ENCODE measurements at regions not wholly inside any gene's neighbourhood (a gene's known extent, or its start where the extent isn't known, plus 50 kb on each side); places are given as distances from the start of the nearest gene placed in this dataset.

- ChIA-PET POLR2A (interaction anchor here (0.7 to 2.2 kb wide), 5 partner anchors 8 to 190 kb away, joined by 3 to 11 read pairs (median 6); partner anchors contain the start of gene TAB2), CTCF (interaction anchor here (1.3 to 5.7 kb wide), 5 partner anchors 10 to 243 kb away, joined by 3 to 30 read pairs (median 4); no protein-coding TSS in a partner anchor)
- Histone ChIP-seq H3K4me1 (ENCODE audit: control extremely low read depth in 1 of 4, control insufficient read depth in 4 of 4, insufficient read depth in 4 of 4, low read length in 3 of 4) (peaks cover 12 to 55% (median 31%) of the 10 kb centered on the region in 4 experiments), H3K27me3 (replicated peaks in 2 of 5; ENCODE audit: control insufficient read depth in 4 of 5, insufficient read depth in 5 of 5, low read length in 4 of 5) (no peaks in the 10 kb centered on the region), H3K27ac (ENCODE audit: insufficient read depth in 1 of 2, low read depth in 1 of 2, low read length in 2 of 2, poor library complexity in 1 of 2, severe bottlenecking in 2 of 2) (peak overlapping the region in 1 of 2 experiments; percentile 65), H3K4me3 (ENCODE audit: control insufficient read depth in 1 of 7, extremely low read depth in 1 of 7, insufficient read depth in 4 of 7, low read depth in 2 of 7, low read length in 6 of 7) (peak overlapping the region in 1 of 7 experiments; percentile 1), H3K9me3 (ENCODE audit: control extremely low read depth in 1 of 5, control insufficient read depth in 4 of 5, insufficient read depth in 2 of 5, low read depth in 1 of 5, low read length in 4 of 5) (peaks cover 0 to 2% (median 0%) of the 10 kb centered on the region in 5 experiments), H3K36me3 (ENCODE audit: control insufficient read depth in 4 of 4, insufficient read depth in 4 of 4, low read length in 3 of 4) (no peaks in the 10 kb centered on the region)
- WGBS (ENCODE audit: insufficient coverage), result 83% methylated on average over 1 of the region's 1 CpG
- peak in 1 of 3 donors; percentile 37 for DNase-seq
These were observed 190.3 kb upstream of the TAB2 start for GRCh38 chr6:149127212-149127611.

DNA sequence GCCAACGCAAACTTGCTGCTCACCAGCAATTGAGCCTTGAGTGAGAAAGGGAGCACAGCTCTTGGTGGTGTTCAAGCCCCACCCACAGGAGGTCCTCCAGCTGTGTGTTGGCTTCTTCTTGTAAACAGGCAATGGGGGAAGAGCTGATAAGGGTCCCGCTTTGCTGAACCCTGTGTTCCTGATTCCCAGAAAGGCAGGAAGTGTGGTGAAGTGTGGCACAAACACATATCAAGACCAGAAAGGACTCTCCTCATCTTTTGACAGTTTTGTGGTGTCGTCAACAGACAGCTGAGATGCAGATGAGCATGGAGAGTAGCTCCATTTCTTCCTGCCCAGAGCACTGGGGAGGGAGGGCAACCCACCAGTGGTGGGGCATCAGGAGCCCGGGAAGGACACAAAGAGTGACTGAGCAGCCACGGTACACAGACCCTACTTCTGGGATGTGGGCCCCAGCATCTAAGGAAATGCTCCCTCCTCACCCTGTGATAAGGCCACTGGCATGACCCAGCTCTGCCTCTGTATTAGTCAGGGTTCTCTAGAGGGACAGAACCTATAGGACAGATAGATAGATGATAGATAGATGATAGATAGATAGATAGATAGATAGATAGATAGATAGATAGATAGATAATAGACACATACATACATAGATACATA, 188.9 kb upstream of the TAB2 start:
- Histone ChIP-seq H3K36me3 (ENCODE audit: control insufficient read depth in 4 of 4, insufficient read depth in 4 of 4, low read length in 3 of 4) (no peaks in the 10 kb centered on the region), H3K27ac (ENCODE audit: insufficient read depth in 1 of 2, low read depth in 1 of 2, low read length in 2 of 2, poor library complexity in 1 of 2, severe bottlenecking in 2 of 2) (peak overlapping the region; percentile 34 to 65), H3K9me3 (ENCODE audit: control extremely low read depth in 1 of 5, control insufficient read depth in 4 of 5, insufficient read depth in 2 of 5, low read depth in 1 of 5, low read length in 4 of 5) (peaks cover 0 to 2% (median 0%) of the 10 kb centered on the region in 5 experiments), H3K4me1 (ENCODE audit: control extremely low read depth in 1 of 4, control insufficient read depth in 4 of 4, insufficient read depth in 4 of 4, low read length in 3 of 4) (peaks cover 15 to 70% (median 38%) of the 10 kb centered on the region in 4 experiments), H3K4me3 (ENCODE audit: control insufficient read depth in 1 of 7, extremely low read depth in 1 of 7, insufficient read depth in 4 of 7, low read depth in 2 of 7, low read length in 6 of 7) (peak overlapping the region in 3 of 7 experiments; percentile 8 to 42 (median 10)), H3K27me3 (replicated peaks in 2 of 5; ENCODE audit: control insufficient read depth in 4 of 5, insufficient read depth in 5 of 5, low read length in 4 of 5) (no peaks in the 10 kb centered on the region)
- ChIA-PET CTCF (interaction anchor here (0.6 to 5.7 kb wide), 8 partner anchors 10 to 418 kb away, joined by 3 to 30 read pairs (median 3); no protein-coding TSS in a partner anchor), POLR2A (interaction anchor here (1.1 to 2.2 kb wide), 7 partner anchors 9 to 188 kb away, joined by 3 to 11 read pairs (median 6); partner anchors contain the start of gene TAB2)
- peak; percentile 73 to 91 (median 84) for DNase-seq
- WGBS (ENCODE audit: insufficient coverage), result 0% methylated on average over 4 of the region's 5 CpGs

DNA sequence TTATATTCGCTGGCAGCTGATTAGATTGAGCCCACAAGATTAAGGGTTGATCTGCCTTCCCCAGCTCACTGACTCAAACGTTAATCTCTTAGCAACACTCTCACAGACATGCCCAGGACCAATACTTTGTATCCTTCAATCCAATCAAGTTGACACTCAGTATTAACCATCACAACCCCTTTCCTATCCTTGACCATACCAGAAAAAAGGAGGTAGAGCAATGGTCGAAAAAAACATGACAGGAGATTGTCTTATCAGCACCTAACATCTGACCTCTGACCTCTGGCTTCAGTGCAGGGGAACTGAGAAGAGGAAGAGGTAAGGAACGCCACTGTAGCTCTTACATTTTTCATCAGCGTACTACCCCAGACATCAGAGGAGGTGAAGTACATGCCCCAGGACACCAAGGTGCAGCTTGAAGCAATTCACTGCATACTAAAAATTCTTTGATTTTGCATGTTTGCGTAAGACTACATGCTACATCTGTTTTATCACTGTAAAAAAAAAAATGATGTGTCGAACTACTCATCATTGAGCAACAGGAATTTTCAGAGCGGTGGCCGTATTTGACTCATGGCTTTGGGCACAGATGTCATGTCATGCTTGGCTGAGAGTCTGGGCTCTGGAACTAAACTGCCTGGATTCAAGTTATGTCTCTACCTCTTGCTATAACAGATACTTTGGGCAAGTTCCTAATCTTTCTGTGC, 188.0 kb upstream of the TAB2 start:
- H3K27ac ChIP-seq (ENCODE audit: insufficient read depth in 1 of 2, low read depth in 1 of 2, low read length in 2 of 2, poor library complexity in 1 of 2, severe bottlenecking in 2 of 2), result peak overlapping the region in 1 of 2 experiments; percentile 65
- CTCF ChIA-PET, result interaction anchor here (1.5 to 5.7 kb wide), 4 partner anchors 9 to 220 kb away, joined by 3 to 30 read pairs (median 4); no protein-coding TSS in a partner anchor
- WGBS (ENCODE audit: insufficient coverage), result 20% methylated on average over 7 of the region's 9 CpGs

DNA sequence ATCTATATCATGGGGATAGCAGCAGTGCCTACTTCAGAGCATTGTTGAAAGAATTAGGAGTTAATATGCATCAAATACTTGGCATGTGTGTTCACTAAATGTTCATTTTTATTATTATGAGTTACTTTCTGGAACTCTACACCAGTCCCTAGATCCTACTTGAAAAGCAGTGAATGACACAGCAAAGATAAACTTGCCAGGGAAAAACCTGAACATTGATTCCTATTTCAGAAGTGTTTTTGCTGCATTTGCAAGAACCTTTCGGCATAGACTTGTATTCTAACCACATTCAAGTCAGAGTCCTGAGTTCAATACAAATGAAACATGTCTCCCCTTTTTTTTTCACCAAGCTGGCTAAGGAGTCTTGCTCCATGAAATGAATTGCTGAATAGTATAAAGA, 187.4 kb upstream of the TAB2 start:
- Histone ChIP-seq H3K4me1 (ENCODE audit: control extremely low read depth in 1 of 4, control insufficient read depth in 4 of 4, insufficient read depth in 4 of 4, low read length in 3 of 4) (peaks cover 15 to 83% (median 42%) of the 10 kb centered on the region in 4 experiments), H3K9me3 (ENCODE audit: control extremely low read depth in 1 of 5, control insufficient read depth in 4 of 5, insufficient read depth in 2 of 5, low read depth in 1 of 5, low read length in 4 of 5) (no peaks in the 10 kb centered on the region), H3K27ac (ENCODE audit: insufficient read depth in 1 of 2, low read depth in 1 of 2, low read length in 2 of 2, poor library complexity in 1 of 2, severe bottlenecking in 2 of 2) (peak overlapping the region in 1 of 2 experiments; percentile 65), H3K36me3 (ENCODE audit: control insufficient read depth in 4 of 4, insufficient read depth in 4 of 4, low read length in 3 of 4) (no peaks in the 10 kb centered on the region), H3K4me3 (ENCODE audit: control insufficient read depth in 1 of 7, extremely low read depth in 1 of 7, insufficient read depth in 4 of 7, low read depth in 2 of 7, low read length in 6 of 7) (no peak overlapping the region), H3K27me3 (replicated peaks in 2 of 5; ENCODE audit: control insufficient read depth in 4 of 5, insufficient read depth in 5 of 5, low read length in 4 of 5) (no peaks in the 10 kb centered on the region)
- CTCF ChIA-PET, result interaction anchor here (1.1 to 5.7 kb wide), 8 partner anchors 9 to 302 kb away, joined by 3 to 30 read pairs (median 6); no protein-coding TSS in a partner anchor
- POLR2A ChIA-PET, result interaction anchor here (0.8 to 1.4 kb wide), 3 partner anchors 10 to 83 kb away, joined by 3 to 4 read pairs (median 4); no protein-coding TSS in a partner anchor
- WGBS (ENCODE audit: insufficient coverage), result 86% methylated on average over 1 of the region's 1 CpG
- peak in 1 of 3 donors; percentile 30 for DNase-seq

More for the DNA sequence above, 188.0 kb upstream of the TAB2 start:
- peak; percentile 50 to 88 (median 85) for DNase-seq
- H3K4me1 ChIP-seq (ENCODE audit: control extremely low read depth in 1 of 4, control insufficient read depth in 4 of 4, insufficient read depth in 4 of 4, low read length in 3 of 4), result peaks cover 15 to 79% (median 41%) of the 10 kb centered on the region in 4 experiments
- no peaks in the 10 kb centered on the region for H3K9me3 ChIP-seq (ENCODE audit: control extremely low read depth in 1 of 5, control insufficient read depth in 4 of 5, insufficient read depth in 2 of 5, low read depth in 1 of 5, low read length in 4 of 5)
- H3K27me3 ChIP-seq (replicated peaks in 2 of 5; ENCODE audit: control insufficient read depth in 4 of 5, insufficient read depth in 5 of 5, low read length in 4 of 5), result no peaks in the 10 kb centered on the region
- H3K4me3 ChIP-seq (ENCODE audit: control insufficient read depth in 1 of 7, extremely low read depth in 1 of 7, insufficient read depth in 4 of 7, low read depth in 2 of 7, low read length in 6 of 7), result no peak overlapping the region
- no peaks in the 10 kb centered on the region for H3K36me3 ChIP-seq (ENCODE audit: control insufficient read depth in 4 of 4, insufficient read depth in 4 of 4, low read length in 3 of 4)
- POLR2A ChIA-PET, result interaction anchor here (1.1 to 1.4 kb wide), 3 partner anchors 8 to 84 kb away, joined by 3 to 4 read pairs (median 3); no protein-coding TSS in a partner anchor

DNA sequence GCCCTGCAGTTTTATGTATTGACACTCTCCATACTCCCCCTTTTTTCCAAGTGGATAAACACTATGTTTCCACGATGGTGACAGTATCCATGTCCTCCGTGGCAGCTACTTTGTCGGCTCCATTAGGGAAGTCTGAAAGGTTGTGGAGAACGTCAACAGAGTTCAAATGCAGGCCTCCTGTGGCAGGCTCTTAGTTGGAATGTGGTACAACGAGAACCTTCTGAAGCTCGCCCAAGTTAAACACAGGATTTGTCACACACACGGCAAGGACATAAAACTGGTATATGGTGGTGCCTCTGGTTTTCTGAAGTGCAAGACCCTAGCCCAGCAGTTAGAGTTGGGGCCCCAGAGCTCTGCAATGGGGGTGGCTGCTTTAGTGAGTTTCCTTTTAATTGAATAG, 187.0 kb upstream of the TAB2 start:
- 100% methylated on average over 6 of the region's 7 CpGs for WGBS (ENCODE audit: insufficient coverage)
- no peaks in the 10 kb centered on the region for H3K9me3 ChIP-seq (ENCODE audit: control extremely low read depth in 1 of 5, control insufficient read depth in 4 of 5, insufficient read depth in 2 of 5, low read depth in 1 of 5, low read length in 4 of 5)
- ChIA-PET CTCF (interaction anchor here (1.1 to 5.7 kb wide), 9 partner anchors 8 to 301 kb away, joined by 3 to 30 read pairs (median 5); no protein-coding TSS in a partner anchor), POLR2A (interaction anchor here (0.8 kb wide), 1 partner anchor 10 kb away, joined by 4 read pairs; no protein-coding TSS in a partner anchor)
- peaks cover 15 to 87% (median 44%) of the 10 kb centered on the region in 4 experiments for H3K4me1 ChIP-seq (ENCODE audit: control extremely low read depth in 1 of 4, control insufficient read depth in 4 of 4, insufficient read depth in 4 of 4, low read length in 3 of 4)
- no peaks in the 10 kb centered on the region for H3K36me3 ChIP-seq (ENCODE audit: control insufficient read depth in 4 of 4, insufficient read depth in 4 of 4, low read length in 3 of 4)
- H3K4me3 ChIP-seq (ENCODE audit: control insufficient read depth in 1 of 7, extremely low read depth in 1 of 7, insufficient read depth in 4 of 7, low read depth in 2 of 7, low read length in 6 of 7), result no peak overlapping the region
- no peak for DNase-seq
- H3K27me3 ChIP-seq (replicated peaks in 2 of 5; ENCODE audit: control insufficient read depth in 4 of 5, insufficient read depth in 5 of 5, low read length in 4 of 5), result no peaks in the 10 kb centered on the region
- H3K27ac ChIP-seq (ENCODE audit: insufficient read depth in 1 of 2, low read depth in 1 of 2, low read length in 2 of 2, poor library complexity in 1 of 2, severe bottlenecking in 2 of 2), result no peak overlapping the region

GRCh38 chr6:149131891-149132290, 185.6 kb upstream of the TAB2 start:
- ChIA-PET POLR2A (interaction anchor here (1.8 kb wide), 1 partner anchor 8 kb away, joined by 6 read pairs; no protein-coding TSS in a partner anchor), CTCF (interaction anchor here (1.1 to 5.7 kb wide), 9 partner anchors 7 to 185 kb away, joined by 3 to 30 read pairs (median 6); partner anchors contain the start of gene TAB2)
- DNase-seq, result no peak
- Histone ChIP-seq H3K27ac (ENCODE audit: insufficient read depth in 1 of 2, low read depth in 1 of 2, low read length in 2 of 2, poor library complexity in 1 of 2, severe bottlenecking in 2 of 2) (no peak overlapping the region), H3K4me3 (ENCODE audit: control insufficient read depth in 1 of 7, extremely low read depth in 1 of 7, insufficient read depth in 4 of 7, low read depth in 2 of 7, low read length in 6 of 7) (no peak overlapping the region), H3K27me3 (replicated peaks in 2 of 5; ENCODE audit: control insufficient read depth in 4 of 5, insufficient read depth in 5 of 5, low read length in 4 of 5) (no peaks in the 10 kb centered on the region), H3K36me3 (ENCODE audit: control insufficient read depth in 4 of 4, insufficient read depth in 4 of 4, low read length in 3 of 4) (no peaks in the 10 kb centered on the region), H3K4me1 (ENCODE audit: control extremely low read depth in 1 of 4, control insufficient read depth in 4 of 4, insufficient read depth in 4 of 4, low read length in 3 of 4) (peaks cover 15 to 86% (median 44%) of the 10 kb centered on the region in 4 experiments), H3K9me3 (ENCODE audit: control extremely low read depth in 1 of 5, control insufficient read depth in 4 of 5, insufficient read depth in 2 of 5, low read depth in 1 of 5, low read length in 4 of 5) (no peaks in the 10 kb centered on the region)
- WGBS (ENCODE audit: insufficient coverage), result 86% methylated on average over 4 of the region's 4 CpGs

All from common myeloid progenitor, CD34-positive (primary cell).